ENCODE measurements at regions not wholly inside any gene's neighbourhood (a gene's known extent, or its start where the extent isn't known, plus 50 kb on each side); places are given as distances from the start of the nearest gene placed in this dataset.
"Not testable (repeated sequence)": the region's sequence is repeated elsewhere in the genome, so short reads cannot be mapped to it uniquely, and the experiment has no call there.

GRCh38 chr2:77838441-77838840, 316.3 kb upstream of the LRRTM4 start:
- no peak for DNase-seq (ENCODE audit: low spot score)

DNA sequence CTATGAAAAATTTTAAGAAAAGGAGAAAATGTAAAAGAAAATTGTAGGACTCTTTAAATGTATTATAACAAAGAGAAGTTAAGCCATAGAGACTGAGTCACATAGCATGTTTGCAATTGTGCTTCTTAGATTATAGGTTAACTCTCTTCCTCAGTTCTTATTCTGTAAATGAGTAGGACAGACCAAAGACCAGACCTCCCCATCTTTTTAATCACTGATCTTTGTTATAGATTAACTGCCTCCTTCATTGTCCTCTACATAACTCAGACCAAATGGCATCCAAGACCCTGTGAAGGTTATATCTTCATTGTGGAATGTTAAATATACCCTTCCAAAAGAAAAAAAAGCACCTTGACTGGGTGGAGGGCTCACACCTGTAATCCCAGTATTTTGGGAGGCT, 316.9 kb upstream of the LRRTM4 start:
- no peak for DNase-seq (ENCODE audit: low spot score)

DNA sequence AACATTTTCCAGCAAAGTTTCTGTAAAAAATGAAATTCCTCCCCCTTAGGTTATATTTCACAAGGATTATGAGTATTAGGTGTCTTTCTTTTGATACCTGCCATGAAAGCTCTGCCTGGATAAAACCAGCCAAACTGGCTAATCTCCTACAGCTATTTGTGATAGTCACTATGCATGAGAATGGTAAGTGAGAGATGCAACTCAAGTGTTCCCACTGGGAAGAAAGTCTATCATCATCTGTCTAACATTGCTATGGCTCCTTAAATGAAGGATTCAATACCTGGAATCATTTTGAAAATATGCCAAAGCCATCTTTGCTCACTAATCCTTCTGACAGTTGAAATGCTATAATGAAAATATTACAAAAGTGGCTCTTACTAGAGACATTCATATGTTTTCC, 339.9 kb upstream of the LRRTM4 start:
- no peak for DNase-seq (ENCODE audit: low spot score)

- no peak for DNase-seq (ENCODE audit: low spot score)
Observed at GRCh38 chr2:77864426-77864825, 342.2 kb upstream of the LRRTM4 start.

DNA sequence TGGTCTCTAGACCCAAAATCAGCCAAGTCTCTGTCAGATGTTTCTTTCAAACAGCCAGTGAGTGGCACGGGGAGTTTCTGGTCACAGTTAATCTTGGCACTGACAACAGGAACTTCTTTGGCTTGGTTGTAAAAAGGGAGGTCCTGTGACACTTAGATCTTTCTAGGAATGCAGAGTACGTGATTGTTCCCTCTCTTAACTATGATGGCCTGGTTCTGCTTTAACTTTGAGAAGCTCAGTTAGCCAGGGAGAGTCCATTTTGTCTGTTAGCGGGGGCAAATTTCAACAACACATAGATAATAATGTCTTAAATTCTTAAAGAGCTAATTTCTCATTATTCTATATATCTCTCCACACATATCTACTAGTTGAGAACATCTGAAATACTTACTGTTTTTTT, 344.5 kb upstream of the LRRTM4 start:
- DNase-seq (ENCODE audit: low spot score), result no peak

GRCh38 chr2:77867146-77867545, 345.0 kb upstream of the LRRTM4 start:
- DNase-seq (ENCODE audit: low spot score), result no peak

- no peak for DNase-seq (ENCODE audit: low spot score)
Observed at GRCh38 chr2:77873506-77873905, 351.3 kb upstream of the LRRTM4 start.

GRCh38 chr2:77900211-77900610, 378.0 kb upstream of the LRRTM4 start:
- DNase-seq (ENCODE audit: low spot score), result not testable (repeated sequence)

DNA sequence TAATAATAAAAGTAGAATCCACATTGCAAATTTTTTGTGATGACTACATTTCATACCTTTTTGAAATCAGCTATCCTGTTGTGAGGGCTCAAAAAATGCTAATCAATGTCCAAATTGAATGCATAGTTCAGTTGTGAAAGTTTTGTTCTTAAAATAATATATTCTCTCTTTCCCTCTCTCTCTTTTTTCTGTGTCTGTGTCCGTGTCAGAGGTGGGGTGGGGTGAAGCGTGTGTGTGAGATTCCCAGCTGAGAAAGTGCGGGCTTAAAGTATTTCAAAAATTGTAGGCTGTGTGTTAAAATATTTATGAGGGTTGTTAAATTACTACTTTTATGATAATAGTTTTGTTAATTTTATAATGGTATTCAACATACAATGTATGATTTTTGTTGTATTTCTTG, 388.0 kb upstream of the LRRTM4 start:
- DNase-seq (ENCODE audit: low spot score), result no peak

- no peak for DNase-seq (ENCODE audit: low spot score)
Observed at GRCh38 chr2:77920838-77921366, 398.7 kb upstream of the LRRTM4 start.

DNA sequence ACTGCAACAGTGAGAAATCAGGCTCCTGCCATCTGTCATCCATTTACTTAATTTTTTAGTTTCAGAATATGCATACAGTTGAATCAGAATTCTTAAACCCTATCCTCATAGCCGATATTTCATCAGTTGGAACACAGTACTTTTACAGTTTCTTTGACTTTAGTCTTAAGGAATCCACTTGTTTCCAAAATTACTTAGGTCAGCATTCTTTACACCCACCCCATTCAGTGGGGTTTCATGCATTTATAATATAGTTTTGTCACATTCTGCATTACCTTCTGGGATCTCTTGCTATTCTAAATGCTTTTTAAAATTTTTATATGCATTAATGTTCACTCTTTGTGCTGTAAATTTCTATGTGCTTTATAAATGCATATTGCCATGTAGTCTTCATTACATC, 400.4 kb upstream of the LRRTM4 start:
- no peak for DNase-seq (ENCODE audit: low spot score)

DNA sequence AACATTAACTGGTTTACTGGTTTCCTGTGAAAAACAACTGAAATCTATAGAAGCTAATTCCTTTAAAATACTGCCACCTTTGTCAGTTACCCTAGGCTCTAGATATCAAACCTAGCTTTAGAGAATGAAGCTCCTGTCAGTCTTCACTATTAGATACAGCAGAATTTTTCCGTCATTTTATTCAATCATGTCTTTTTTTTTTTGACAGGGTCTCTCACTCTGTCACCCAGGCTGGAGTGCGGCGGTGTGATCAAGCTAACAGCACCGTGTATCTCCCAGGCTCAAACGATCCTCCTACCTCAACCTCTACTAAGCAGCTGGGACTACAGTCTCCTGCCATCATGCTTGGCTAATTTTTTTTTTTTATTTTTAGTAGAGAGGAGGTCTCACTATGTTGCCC, 415.2 kb upstream of the LRRTM4 start:
- DNase-seq (ENCODE audit: low spot score), result no peak

GRCh38 chr2:77938462-77938861, 416.3 kb upstream of the LRRTM4 start:
- no peak for DNase-seq (ENCODE audit: low spot score)

DNA sequence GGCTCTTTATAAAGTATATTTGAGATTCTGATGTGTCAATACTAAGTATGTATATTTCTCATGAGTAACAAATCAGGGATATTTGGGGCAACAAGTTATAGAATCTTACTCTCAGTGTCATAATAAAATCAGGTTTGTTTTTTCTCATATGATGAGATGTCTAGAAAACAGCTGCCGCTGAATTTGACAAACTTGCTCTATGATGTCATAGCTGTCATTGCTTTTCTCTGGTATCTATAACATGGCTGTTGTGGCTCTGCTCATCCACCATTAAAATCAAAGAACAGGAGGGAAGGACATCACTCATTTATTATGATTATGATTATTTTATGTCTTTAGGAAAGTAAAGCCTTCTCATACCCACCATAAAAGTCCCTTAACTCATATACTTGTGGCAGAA, 417.2 kb upstream of the LRRTM4 start:
- no peak for DNase-seq (ENCODE audit: low spot score)

DNA sequence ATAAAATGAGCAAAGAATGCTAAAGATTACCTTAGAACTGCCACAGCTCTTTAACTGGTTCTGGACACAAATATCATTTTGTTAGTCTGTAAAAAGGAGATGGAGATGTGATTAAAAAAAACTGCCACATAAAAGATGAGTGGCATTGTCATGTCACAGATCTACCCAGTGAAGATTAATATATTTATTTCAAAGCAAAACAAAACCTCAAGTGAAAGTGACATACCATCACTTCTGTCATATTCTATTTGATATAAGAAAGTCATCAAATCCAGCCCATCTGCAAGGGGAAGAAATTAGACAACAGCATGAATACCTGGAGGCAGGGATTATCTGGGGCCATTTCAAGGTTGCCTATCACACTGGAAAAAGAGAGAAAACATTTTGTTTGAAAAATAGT, 417.6 kb upstream of the LRRTM4 start:
- DNase-seq (ENCODE audit: low spot score), result no peak

DNA sequence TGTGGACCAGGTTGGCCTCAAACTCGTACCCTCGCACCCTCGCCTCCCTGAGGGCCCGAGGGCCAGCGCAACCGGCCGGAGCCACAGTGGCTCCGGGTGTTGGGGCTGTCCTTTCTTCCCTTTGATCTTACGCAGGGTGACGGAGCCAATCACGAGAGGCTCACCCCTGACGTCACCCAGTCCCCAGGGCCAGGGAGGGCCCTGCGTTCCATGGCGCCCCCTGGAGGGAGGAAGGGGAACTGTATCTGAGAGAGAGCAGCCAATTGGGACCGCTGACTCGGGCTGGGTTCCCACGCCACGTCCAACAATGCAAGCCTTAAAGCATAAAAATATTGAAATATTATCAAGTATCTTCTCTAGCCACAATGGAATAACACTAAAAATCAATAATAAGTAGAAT, 432.8 kb upstream of the LRRTM4 start:
- DNase-seq (ENCODE audit: low spot score), result no peak

DNA sequence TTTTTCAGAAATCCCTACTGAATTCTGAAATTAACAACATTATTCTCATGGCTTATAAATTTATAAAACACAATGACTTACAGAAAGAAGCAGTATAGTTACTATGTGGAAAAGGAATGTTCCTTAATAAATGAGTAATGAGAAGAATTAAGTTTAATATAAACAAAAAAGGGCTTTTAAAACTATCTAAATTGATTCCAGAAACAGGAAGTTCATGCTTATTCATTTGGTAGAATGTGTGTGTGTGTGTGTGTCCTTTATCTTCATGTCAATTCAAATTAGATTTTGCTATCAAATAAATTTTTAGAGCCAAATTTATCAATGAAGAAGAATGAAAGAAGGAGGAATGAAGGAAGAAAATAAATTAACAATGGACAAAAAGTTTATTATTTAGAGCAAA, 440.8 kb upstream of the LRRTM4 start:
- DNase-seq (ENCODE audit: low spot score), result no peak

DNA sequence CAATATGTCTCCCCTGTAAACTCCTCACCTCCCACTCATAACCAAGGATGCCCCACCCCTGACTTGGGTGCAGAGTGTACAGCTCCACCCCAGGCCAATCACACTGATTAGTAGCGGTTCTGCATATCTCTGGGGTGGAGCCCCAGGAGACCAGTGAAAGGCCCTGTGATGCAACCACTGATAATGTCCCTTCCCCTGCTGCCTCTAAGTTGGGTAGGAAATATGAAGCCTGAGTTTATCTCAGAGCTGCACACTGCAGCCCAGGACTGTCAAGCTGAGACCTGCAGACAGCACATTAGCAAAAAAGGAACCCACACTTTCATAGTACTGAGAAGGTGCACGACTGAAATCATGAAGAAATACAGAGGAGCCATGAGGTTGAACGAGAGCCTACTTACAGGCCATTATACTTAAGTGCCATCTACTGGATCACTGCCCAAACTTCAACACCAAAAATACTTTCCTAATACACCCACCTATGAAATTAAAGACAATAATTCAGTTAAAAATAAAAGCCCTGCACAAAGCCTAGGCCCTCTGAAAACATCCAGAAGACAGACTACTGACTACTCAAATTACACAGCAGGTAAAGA, 455.4 kb upstream of the LRRTM4 start:
- no peak for DNase-seq (ENCODE audit: low spot score)

DNA sequence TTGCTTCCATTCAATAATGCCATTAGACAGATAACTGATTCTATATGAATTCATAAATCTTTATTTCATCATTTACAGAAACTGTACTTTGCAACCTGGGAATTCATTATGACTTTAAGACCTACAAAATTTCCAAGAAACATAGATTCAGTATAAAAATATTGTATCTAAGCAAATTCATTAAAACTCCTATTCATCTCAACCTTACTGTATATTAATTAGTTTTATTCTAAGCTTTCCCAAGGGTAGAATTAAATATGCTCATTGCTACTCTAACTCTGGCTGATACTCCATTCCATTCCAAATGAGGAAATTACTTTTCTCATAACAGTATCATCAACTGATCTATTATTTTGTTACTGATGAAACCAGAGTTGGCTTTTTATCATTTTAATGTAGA, 473.0 kb upstream of the LRRTM4 start:
- DNase-seq (ENCODE audit: low spot score), result no peak

GRCh38 chr2:77999376-77999775, 477.2 kb upstream of the LRRTM4 start:
- DNase-seq (ENCODE audit: low spot score), result no peak

- DNase-seq (ENCODE audit: low spot score), result no peak
Observed at GRCh38 chr2:78009289-78009688, 487.1 kb upstream of the LRRTM4 start.

DNA sequence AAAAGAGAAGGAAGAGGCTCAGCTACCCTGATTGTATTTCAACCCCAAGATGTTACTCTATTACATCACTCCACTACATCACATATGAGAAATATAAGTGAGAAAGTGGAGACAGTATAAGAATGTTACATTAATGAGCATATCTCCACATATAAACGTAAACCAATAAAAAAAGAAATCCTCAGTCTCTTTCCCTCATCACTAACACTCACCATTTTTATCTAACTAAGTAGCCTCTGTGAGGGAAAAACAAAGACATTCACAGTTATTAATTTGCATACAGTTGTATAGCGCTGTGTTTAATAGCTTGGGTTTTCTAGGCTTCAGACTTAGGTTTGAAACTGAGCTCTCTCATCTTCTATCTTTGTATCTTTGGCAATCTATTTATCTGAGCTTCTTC, 489.1 kb upstream of the LRRTM4 start:
- peak; percentile 66 for DNase-seq (ENCODE audit: low spot score)

- DNase-seq (ENCODE audit: low spot score), result no peak
Observed at GRCh38 chr2:78020491-78020890, 498.3 kb upstream of the LRRTM4 start.

DNA sequence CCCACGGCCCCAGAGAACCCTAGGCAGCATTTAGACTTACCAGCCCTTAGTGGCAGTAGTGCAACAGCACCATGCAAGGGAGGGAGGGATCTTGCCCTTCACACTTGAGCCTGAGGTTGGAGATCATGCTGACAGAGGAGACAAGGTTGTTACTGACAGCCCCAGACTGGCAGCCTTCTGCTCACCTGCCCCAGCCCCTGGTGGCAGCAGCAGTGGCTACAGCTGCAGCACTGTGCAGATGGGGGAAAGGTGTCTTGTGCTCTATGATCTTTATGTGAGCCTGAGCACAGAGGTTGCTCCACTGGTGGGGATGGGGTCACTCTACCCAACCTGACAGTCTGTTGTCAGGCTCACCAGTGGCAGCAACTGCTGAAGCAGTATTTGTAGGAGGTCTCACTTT, 501.2 kb upstream of the LRRTM4 start:
- no peak for DNase-seq (ENCODE audit: low spot score)

DNA sequence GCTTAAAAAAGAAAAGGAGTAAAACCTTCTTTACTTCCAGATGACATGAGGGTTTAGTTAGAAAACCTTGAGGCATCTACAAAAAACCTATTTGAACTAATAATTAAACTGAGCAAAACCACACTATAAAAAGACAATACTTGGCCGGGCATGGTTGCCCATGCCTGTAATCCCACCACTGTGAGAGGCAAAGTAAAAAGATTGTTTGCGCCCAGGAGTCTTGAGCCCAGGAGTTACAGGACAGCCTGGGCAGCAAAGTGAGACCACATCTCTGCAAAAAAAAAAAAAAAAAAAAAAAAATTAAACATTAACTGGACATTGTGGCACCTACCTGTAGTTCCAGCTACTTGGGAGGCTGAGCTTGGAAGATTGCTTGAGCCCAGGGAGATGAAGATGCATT, 502.8 kb upstream of the LRRTM4 start:
- no peak for DNase-seq (ENCODE audit: low spot score)
